NOMO-1 treated with DMSO at 0.1 percent for 48 hours (cell line): ENCODE measurements at regions not wholly inside any gene's neighbourhood (a gene's known extent, or its start where the extent isn't known, plus 50 kb on each side); places are given as distances from the start of the nearest gene placed in this dataset.
"Not testable (repeated sequence)": the region's sequence is repeated elsewhere in the genome, so short reads cannot be mapped to it uniquely, and the experiment has no call there.

Source experiments
- DNase-seq: peaks from one replicate; lab custom pipeline; 2025; ENCODE audit not compliant: unreplicated experiment; lab: John Stamatoyannopoulos, UW

- DNase-seq, result no peak
Measured at GRCh38 chr16:52386694-52387093, 160.2 kb downstream of the TOX3 start.

- no peak for DNase-seq
Measured at GRCh38 chr16:52384378-52384777, 162.6 kb downstream of the TOX3 start.

- DNase-seq, result no peak
Measured at GRCh38 chr16:52383640-52384292, 163.2 kb downstream of the TOX3 start.

- no peak for DNase-seq
Measured at GRCh38 chr16:52383119-52383518, 163.8 kb downstream of the TOX3 start.

GRCh38 chr16:52379551-52379950 lies 167.4 kb downstream of the TOX3 start:
- DNase-seq, result no peak

DNA sequence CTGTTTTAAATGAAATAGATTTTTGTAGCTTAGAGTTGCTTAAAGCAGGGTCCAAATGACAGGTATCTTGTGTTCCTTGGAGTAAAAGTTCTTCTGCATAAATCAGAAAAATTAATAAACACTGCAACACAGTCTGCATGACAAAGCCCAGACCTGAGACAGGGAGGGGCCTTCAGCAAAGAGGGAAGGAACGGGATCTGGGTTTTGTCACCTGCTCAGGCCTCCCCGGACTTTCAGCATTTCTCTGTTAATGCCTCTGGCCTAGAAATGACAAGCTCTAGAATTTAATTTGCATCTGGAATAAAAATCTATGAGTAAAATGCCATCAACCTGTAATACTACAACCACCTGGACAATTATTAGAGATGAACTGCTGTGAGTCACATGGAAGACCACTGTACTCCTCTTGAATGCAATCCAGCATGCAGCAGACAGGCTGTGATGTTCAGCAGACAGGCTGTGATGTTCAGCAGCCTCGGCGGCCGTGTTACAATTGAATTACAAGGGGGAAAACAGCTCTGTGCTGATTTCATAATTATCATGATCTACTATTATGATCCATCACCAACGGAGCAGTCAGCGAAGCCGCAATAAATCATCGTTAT lies 170.2 kb downstream of the TOX3 start:
- no peak for DNase-seq

- DNase-seq, result no peak
Measured at GRCh38 chr16:52372313-52372712, 174.6 kb downstream of the TOX3 start.

DNA sequence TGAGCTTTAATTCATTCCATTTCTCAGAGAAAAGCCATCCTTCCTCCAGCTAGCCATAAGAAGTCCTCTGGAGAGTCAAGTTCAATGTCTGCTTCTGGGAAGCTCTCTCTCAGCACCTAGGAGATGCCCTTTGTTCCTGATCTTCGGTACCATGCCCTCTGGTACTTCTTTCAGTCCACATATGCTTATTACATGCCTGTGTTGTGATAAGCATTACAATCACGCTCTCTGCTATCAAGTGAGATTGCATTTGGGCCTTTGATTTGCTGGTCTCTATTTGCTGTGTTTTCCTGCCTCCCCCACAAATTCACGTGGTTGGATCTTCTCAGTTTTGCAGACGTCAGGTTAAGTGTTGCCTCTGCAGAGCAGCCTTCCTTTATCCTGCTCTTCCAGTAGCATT lies 178.1 kb downstream of the TOX3 start:
- no peak for DNase-seq

GRCh38 chr16:52367821-52368220 lies 179.1 kb downstream of the TOX3 start:
- DNase-seq, result no peak

GRCh38 chr16:52366983-52367382 lies 180.0 kb downstream of the TOX3 start:
- no peak for DNase-seq

DNA sequence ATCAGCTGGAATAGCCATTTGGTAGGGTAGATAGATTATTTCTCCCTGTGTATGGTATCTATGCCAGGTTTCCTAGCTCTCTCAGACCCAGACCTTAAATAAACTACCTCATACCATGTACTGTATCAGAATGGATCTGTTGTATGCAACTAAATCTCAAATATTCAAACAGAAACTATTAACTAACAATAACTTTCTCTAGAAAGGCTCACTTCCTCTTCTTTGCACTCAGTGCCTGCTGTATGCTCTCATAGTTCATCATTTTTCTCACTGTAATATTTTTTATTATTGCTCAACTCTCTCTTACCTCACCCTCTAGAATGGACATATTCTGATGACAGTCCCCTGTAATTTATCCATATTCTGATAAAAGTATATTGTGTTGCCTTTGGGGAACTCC lies 182.4 kb downstream of the TOX3 start:
- DNase-seq, result peak; percentile 66

DNA sequence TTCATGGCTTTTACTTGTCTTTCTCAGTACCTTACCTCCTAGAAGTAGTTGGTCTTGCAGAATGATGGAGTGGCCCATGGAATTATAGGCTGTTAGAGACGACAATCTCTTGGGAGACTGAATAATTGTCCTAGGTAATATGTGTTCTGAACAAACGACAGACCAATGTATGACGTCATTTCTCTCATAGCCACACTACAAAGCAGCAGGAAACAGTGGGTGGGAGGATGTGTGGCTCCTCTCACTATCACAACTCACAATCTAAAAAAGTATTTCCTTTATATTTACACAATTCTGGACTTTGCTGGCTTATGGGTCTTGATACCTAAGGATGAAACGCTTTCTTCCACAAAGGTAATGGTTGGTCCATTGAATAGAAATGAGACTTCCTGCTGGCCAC lies 183.9 kb downstream of the TOX3 start:
- DNase-seq, result no peak

GRCh38 chr16:52357711-52358110 lies 189.2 kb downstream of the TOX3 start:
- no peak for DNase-seq

DNA sequence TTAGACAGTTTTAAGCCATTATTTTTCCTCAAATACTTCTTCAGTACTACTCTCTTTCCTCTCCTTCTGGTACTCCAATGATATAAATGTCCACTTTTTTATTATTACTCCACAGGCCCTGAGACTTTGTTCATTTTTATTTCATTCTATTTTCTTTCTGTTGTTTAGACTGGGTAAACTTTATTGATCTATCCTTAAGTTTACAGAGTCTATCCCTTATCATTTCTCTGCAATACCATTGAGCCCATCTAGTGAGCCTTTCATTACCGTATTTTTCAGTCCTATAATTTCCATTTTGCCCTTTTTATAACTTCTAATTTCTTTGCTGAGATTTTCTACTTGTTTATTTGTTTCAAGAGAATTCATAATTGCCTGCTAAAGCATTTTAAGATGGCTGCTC lies 193.7 kb downstream of the TOX3 start:
- no peak for DNase-seq

DNA sequence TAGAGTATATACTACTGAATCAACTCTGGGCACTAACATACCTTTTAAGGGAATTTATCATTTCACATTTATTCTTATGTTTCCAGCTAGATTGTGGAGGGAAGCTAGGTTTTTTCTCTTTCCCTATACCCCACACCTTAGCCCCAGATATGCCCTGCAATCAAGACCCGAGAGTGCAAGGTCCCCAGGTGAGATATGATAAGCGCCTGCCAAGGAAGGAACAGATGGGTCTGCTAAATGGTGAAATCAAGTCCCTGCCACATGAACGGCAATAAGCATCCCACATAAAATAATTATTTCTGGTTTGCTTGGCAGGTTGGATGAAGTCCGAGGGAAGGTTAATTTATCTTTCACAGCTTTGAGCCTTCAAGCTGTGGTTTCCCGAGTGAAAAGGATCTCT lies 195.5 kb downstream of the TOX3 start:
- no peak for DNase-seq

- DNase-seq, result no peak
Measured at GRCh38 chr16:52350031-52350642, 196.8 kb downstream of the TOX3 start.

- no peak for DNase-seq
Measured at GRCh38 chr16:52346709-52347108, 200.2 kb downstream of the TOX3 start.

GRCh38 chr16:52333673-52334072 lies 213.3 kb downstream of the TOX3 start:
- not testable (repeated sequence) for DNase-seq

- DNase-seq, result no peak
Measured at GRCh38 chr16:52320930-52321439, 226.0 kb downstream of the TOX3 start.

DNA sequence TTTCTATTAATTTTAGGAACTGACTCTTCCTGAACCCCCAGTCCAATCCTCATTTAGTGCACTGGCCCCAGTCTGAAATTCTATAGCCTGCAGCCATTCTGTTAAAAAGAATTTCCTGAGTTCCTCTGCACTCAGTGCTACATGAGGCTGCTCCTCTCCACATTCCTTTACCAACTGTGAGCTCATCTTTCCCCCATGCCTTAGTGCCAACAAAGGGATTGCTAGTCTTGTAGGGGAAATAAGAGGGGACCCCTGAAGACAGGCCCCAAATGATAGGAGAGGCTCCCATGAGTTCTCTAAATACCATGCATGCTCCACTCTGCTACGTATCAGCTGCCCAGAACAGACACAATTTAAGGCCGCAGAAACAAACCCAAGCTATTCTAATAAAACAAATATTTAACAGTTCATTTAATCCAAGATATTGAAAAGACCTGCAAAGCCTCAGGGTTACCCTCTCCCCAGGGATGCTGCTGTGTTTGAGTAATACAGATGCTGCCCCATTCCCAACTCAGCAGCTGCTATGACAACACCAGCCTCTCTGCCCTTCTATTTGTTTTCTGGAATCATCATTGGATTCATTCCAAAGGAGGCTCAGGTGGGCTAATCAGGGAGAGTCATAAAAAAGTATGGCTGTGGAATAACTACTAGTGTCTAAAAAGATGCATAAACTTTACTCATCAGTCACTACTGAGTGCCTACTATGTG lies 228.5 kb downstream of the TOX3 start:
- no peak for DNase-seq

GRCh38 chr16:52316241-52316640 lies 230.7 kb downstream of the TOX3 start:
- DNase-seq, result no peak

GRCh38 chr16:52312716-52313115 lies 234.2 kb downstream of the TOX3 start:
- DNase-seq, result no peak
